ENCODE measurements at regions not wholly inside any gene's neighbourhood (a gene's known extent, or its start where the extent isn't known, plus 50 kb on each side); places are given as distances from the start of the nearest gene placed in this dataset.

GRCh38 chr20:11197851-11198250 is 524.1 kb upstream of the JAG1 start (continued):
- no peak for TF ChIP-seq RCOR1 (conservative IDR thresholded peaks at IDR 0.05; ENCODE audit: low read depth, low read length)
- no peak for TF ChIP-seq USF1 (IDR thresholded peaks at IDR 0.05; ENCODE audit: borderline replicate concordance, extremely low read length, insufficient read depth, low read depth, low read length)
- TF ChIP-seq FOS (IDR thresholded peaks at IDR 0.05; ENCODE audit: borderline replicate concordance, extremely low read depth, insufficient read length) = no peak
- TF ChIP-seq RFX5 (IDR thresholded peaks at IDR 0.05; ENCODE audit: low read depth, low read length) = no peak

GRCh38 chr20:11200423-11200822 is 526.6 kb upstream of the JAG1 start:
- ChIA-PET SMC1A (ENCODE audit: uncharacterized antibody, unreplicated experiment) (interaction anchor here (0.7 to 1.0 kb wide), 3 partner anchors 9 to 67 kb away, joined by 3 to 5 read pairs (median 3); no protein-coding TSS in a partner anchor), RAD21 (ENCODE audit: unreplicated experiment) (interaction anchor here (1.6 kb wide), 1 partner anchor 90 kb away, joined by 4 read pairs; no protein-coding TSS in a partner anchor), CTCF (interaction anchor here (0.7 to 0.9 kb wide), 2 partner anchors 80 to 264 kb away, joined by 3 to 4 read pairs; no protein-coding TSS in a partner anchor), POLR2A (no interaction called here)
- Histone ChIP-seq H3K79me2 (ENCODE audit: control insufficient read depth, insufficient read depth, low read length) (no peaks in the 10 kb centered on the region), H4K20me1 (ENCODE audit: control insufficient read depth, insufficient read depth) (no peaks in the 10 kb centered on the region), H3K4me3 (no peak overlapping the region), H3K27me3 (replicated peaks in 1 of 2; ENCODE audit: control insufficient read depth in 2 of 2, insufficient read depth in 2 of 2, low read length in 1 of 2) (no peaks in the 10 kb centered on the region), H3K27ac (ENCODE audit: control insufficient read depth, insufficient read depth) (no peak overlapping the region), H2AFZ (ENCODE audit: control insufficient read depth, low read depth, low read length) (no peak overlapping the region), H3K4me1 (ENCODE audit: control insufficient read depth, insufficient read depth, low read length) (no peaks in the 10 kb centered on the region), H3K9me3 (replicated peaks; ENCODE audit: control insufficient read depth, insufficient read depth, low read length) (no peaks in the 10 kb centered on the region), H3K4me2 (ENCODE audit: control insufficient read depth, insufficient read depth) (no peak overlapping the region), H3K9ac (ENCODE audit: control insufficient read depth, insufficient read depth, low read length) (no peak overlapping the region), H3K36me3 (ENCODE audit: control insufficient read depth in 2 of 2, insufficient read depth in 2 of 2, low read length in 1 of 2) (no peaks in the 10 kb centered on the region)
- FAIRE-seq (no peak), DNase-seq (ENCODE audit: low read depth, low spot score) (no peak), ATAC-seq (no peak)
- no TSS peak for BruUV-seq (replicated peaks)
- no peak for TF ChIP-seq YBX1 (IDR thresholded peaks at IDR 0.05)
- no peak for TF ChIP-seq ZNF592 (IDR thresholded peaks at IDR 0.05)
- no peak for TF ChIP-seq SIX5 (IDR thresholded peaks at IDR 0.05; ENCODE audit: low read depth, low read length, severe bottlenecking)
- no peak for TF ChIP-seq SKIL (IDR thresholded peaks at IDR 0.05; ENCODE audit: low read depth, poor library complexity, severe bottlenecking)
- no peak for TF ChIP-seq ATF7 (IDR thresholded peaks at IDR 0.05; ENCODE audit: low read depth)
- no peak for TF ChIP-seq FOXK2 (IDR thresholded peaks at IDR 0.05)
- TF ChIP-seq ZBTB33 (IDR thresholded peaks at IDR 0.05) = no peak
- intact Hi-C loops (cut with micrococcal nuclease; ENCODE audit: unreplicated experiment) (no loop called here), in situ Hi-C loops (cut with MboI) (loop anchor here (10.0 kb wide), 1 partner anchor 646 kb away; no protein-coding TSS in a partner anchor)

Measured in GM12878 (cell line).